ENCODE measurements at regions not wholly inside any gene's neighbourhood (a gene's known extent, or its start where the extent isn't known, plus 50 kb on each side); places are given as distances from the start of the nearest gene placed in this dataset.

- TF ChIP-seq EZH2 (IDR thresholded peaks at IDR 0.05) (no peak), CTCF (IDR thresholded peaks at IDR 0.05) (no peak), EZH2phosphoT487 (IDR thresholded peaks at IDR 0.05) (no peak)
Measured at GRCh38 chr14:65805113-65805473, 392.6 kb downstream of the FUT8 start.

All from neural progenitor cell (in vitro differentiated cells).